ENCODE measurements at regions not wholly inside any gene's neighbourhood (a gene's known extent, or its start where the extent isn't known, plus 50 kb on each side); places are given as distances from the start of the nearest gene placed in this dataset.

DNA sequence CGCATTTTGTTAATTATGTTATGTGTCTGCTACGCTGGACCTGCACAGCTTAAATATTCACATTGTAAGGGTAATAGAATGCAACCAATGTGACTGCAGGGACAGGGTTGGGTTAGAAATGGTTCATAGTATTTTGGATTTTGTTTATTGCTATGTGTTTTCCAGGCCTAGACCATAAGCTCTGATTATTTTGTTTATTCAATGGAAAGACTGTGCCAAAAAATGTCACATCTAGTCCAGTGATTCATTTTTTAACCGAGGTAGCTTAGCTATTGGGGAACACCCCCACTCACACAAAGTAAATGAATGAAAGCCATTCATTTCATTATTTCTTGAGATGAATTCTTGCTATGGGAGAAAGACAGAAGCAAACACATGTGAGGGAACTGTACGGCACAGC lies 516.5 kb upstream of the ANKRD30A start:
- no peak overlapping the region for H3K4me3 ChIP-seq (ENCODE audit: low read length)
- H2AFZ ChIP-seq (ENCODE audit: low read length): no peak overlapping the region
- no peak overlapping the region for H3K4me2 ChIP-seq (ENCODE audit: low read depth, low read length)
- no peaks in the 10 kb centered on the region for H3K4me1 ChIP-seq (ENCODE audit: low read length)
- H3K36me3 ChIP-seq (replicated peaks; ENCODE audit: insufficient read depth, low read length): no peaks in the 10 kb centered on the region
- H3F3A ChIP-seq (ENCODE audit: insufficient read depth, low read length): no peaks in the 10 kb centered on the region
- no peaks in the 10 kb centered on the region for H3K9me3 ChIP-seq (replicated peaks; ENCODE audit: insufficient read depth, low read length)
- no peaks in the 10 kb centered on the region for H3K79me2 ChIP-seq (ENCODE audit: low read length)
- TF ChIP-seq EZH2 (optimal IDR thresholded peaks at IDR 0.05; ENCODE audit: low read depth, low read length) (no peak), EZH2phosphoT487 (IDR thresholded peaks at IDR 0.05; ENCODE audit: low read length) (no peak)
- TF ChIP-seq, protein P1, sequence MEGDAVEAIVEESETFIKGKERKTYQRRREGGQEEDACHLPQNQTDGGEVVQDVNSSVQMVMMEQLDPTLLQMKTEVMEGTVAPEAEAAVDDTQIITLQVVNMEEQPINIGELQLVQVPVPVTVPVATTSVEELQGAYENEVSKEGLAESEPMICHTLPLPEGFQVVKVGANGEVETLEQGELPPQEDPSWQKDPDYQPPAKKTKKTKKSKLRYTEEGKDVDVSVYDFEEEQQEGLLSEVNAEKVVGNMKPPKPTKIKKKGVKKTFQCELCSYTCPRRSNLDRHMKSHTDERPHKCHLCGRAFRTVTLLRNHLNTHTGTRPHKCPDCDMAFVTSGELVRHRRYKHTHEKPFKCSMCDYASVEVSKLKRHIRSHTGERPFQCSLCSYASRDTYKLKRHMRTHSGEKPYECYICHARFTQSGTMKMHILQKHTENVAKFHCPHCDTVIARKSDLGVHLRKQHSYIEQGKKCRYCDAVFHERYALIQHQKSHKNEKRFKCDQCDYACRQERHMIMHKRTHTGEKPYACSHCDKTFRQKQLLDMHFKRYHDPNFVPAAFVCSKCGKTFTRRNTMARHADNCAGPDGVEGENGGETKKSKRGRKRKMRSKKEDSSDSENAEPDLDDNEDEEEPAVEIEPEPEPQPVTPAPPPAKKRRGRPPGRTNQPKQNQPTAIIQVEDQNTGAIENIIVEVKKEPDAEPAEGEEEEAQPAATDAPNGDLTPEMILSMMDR (IDR thresholded peaks at IDR 0.05; ENCODE audit: low read length): no peak
- H4K20me1 ChIP-seq (ENCODE audit: insufficient read depth, low read length): no peaks in the 10 kb centered on the region
- H3K9ac ChIP-seq (ENCODE audit: low read length): no peak overlapping the region
- no peak for DNase-seq
- H3K27me3 ChIP-seq (replicated peaks; ENCODE audit: insufficient read depth, low read length): no peaks in the 10 kb centered on the region
- no peaks in the 10 kb centered on the region for H3K9me2 ChIP-seq (replicated peaks; ENCODE audit: insufficient read depth, low read length)
- H3K27ac ChIP-seq (ENCODE audit: low read length): no peak overlapping the region

DNA sequence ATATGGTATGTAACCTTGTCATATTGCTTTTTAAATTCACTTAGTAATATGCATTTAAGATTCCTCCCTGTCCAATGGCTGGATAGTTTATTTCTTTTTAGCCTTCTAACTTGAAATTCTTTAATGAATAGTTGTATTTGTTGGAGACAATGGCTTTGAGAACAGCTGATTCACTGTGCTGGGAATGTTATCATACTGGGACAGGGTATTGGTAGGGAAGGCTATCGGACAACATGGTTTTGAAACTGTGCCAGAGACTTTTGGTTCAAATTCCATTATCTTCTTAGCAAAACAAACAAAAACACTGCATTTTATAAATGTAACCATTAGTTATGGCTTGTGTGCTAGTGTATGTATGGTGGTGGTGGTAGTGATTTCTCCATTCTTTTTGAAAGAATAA lies 517.1 kb upstream of the ANKRD30A start:
- Histone ChIP-seq H3F3A (ENCODE audit: insufficient read depth, low read length) (no peaks in the 10 kb centered on the region), H3K79me2 (ENCODE audit: low read length) (no peaks in the 10 kb centered on the region), H3K4me3 (ENCODE audit: low read length) (no peak overlapping the region), H3K27me3 (replicated peaks; ENCODE audit: insufficient read depth, low read length) (no peaks in the 10 kb centered on the region), H3K36me3 (replicated peaks; ENCODE audit: insufficient read depth, low read length) (no peaks in the 10 kb centered on the region), H3K4me1 (ENCODE audit: low read length) (no peaks in the 10 kb centered on the region), H4K20me1 (ENCODE audit: insufficient read depth, low read length) (no peaks in the 10 kb centered on the region), H3K4me2 (ENCODE audit: low read depth, low read length) (no peak overlapping the region), H2AFZ (ENCODE audit: low read length) (no peak overlapping the region), H3K9me3 (replicated peaks; ENCODE audit: insufficient read depth, low read length) (no peaks in the 10 kb centered on the region), H3K9ac (ENCODE audit: low read length) (no peak overlapping the region), H3K27ac (ENCODE audit: low read length) (no peak overlapping the region), H3K9me2 (replicated peaks; ENCODE audit: insufficient read depth, low read length) (no peaks in the 10 kb centered on the region)
- TF ChIP-seq EZH2phosphoT487 (IDR thresholded peaks at IDR 0.05; ENCODE audit: low read length): no peak
- DNase-seq: no peak

DNA sequence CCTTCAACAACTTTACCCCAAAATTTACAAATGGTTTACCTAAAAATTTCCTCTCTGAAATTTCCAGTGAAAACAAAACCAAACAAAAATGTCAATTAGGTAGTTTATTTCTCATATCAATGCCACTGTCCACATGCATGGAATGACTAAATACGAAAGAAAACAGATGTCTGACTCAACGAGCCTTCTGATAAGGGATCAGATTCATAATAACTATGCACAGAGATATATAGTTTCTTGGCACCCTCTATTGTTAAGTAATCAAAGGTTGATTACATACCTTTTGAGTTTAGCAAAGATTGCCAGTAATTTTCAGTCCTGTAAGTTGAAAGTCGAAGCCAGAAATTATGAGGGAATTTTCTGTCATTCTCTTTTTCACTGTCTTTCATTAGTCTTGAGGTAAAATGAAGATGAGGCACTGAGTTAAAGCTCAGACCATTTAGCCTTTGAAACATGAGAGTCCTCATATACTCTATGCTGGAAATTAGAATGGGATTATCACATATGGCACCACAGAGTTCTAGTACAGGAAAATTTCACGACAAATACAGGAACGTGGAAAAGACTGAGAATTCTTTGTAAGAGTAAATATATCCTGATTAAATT lies 519.1 kb upstream of the ANKRD30A start:
- Histone ChIP-seq H3K27ac (ENCODE audit: low read length) (no peak overlapping the region), H3K4me1 (ENCODE audit: low read length) (no peaks in the 10 kb centered on the region)
- DNase-seq: no peak

DNA sequence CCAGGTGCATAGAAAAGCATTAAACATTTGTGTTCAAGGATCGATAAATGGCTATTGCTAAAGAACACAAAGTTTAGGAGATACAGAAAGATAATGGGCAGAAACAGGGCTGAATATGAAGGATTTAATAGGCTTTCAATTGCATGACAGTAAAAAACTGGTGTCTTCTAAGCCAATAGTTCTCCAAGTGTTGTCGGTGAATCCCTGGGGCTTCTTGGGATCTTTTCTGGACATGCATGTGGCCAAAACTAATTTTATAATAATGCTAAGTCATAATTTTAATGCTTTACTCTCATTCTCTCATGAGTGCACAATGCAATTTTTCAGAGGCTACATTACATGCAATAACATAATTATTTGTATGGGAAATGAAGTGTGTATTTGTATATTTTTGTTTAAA lies 521.1 kb upstream of the ANKRD30A start:
- H3K9me2 ChIP-seq (replicated peaks; ENCODE audit: insufficient read depth, low read length): no peaks in the 10 kb centered on the region
- H3K9ac ChIP-seq (ENCODE audit: low read length): no peak overlapping the region
- no peaks in the 10 kb centered on the region for H3F3A ChIP-seq (ENCODE audit: insufficient read depth, low read length)
- H3K4me3 ChIP-seq (ENCODE audit: low read length): no peak overlapping the region
- H3K79me2 ChIP-seq (ENCODE audit: low read length): no peaks in the 10 kb centered on the region
- no peaks in the 10 kb centered on the region for H3K4me1 ChIP-seq (ENCODE audit: low read length)
- no peaks in the 10 kb centered on the region for H3K27me3 ChIP-seq (replicated peaks; ENCODE audit: insufficient read depth, low read length)
- H2AFZ ChIP-seq (ENCODE audit: low read length): no peak overlapping the region
- no peak for TF ChIP-seq EZH2phosphoT487 (IDR thresholded peaks at IDR 0.05; ENCODE audit: low read length)
- no peak for TF ChIP-seq EZH2 (optimal IDR thresholded peaks at IDR 0.05; ENCODE audit: low read depth, low read length)
- TF ChIP-seq, protein P1 (IDR thresholded peaks at IDR 0.05; ENCODE audit: low read length): no peak
- H3K9me3 ChIP-seq (replicated peaks; ENCODE audit: insufficient read depth, low read length): no peaks in the 10 kb centered on the region
- H3K36me3 ChIP-seq (replicated peaks; ENCODE audit: insufficient read depth, low read length): no peaks in the 10 kb centered on the region
- DNase-seq: no peak
- H3K27ac ChIP-seq (ENCODE audit: low read length): no peak overlapping the region
- H3K4me2 ChIP-seq (ENCODE audit: low read depth, low read length): no peak overlapping the region
- no peaks in the 10 kb centered on the region for H4K20me1 ChIP-seq (ENCODE audit: insufficient read depth, low read length)

More for the DNA sequence above, 519.1 kb upstream of the ANKRD30A start:
- no peaks in the 10 kb centered on the region for H4K20me1 ChIP-seq (ENCODE audit: insufficient read depth, low read length)
- no peaks in the 10 kb centered on the region for H3K9me3 ChIP-seq (replicated peaks; ENCODE audit: insufficient read depth, low read length)
- no peaks in the 10 kb centered on the region for H3K79me2 ChIP-seq (ENCODE audit: low read length)
- no peaks in the 10 kb centered on the region for H3K36me3 ChIP-seq (replicated peaks; ENCODE audit: insufficient read depth, low read length)
- no peaks in the 10 kb centered on the region for H3K9me2 ChIP-seq (replicated peaks; ENCODE audit: insufficient read depth, low read length)
- no peaks in the 10 kb centered on the region for H3K27me3 ChIP-seq (replicated peaks; ENCODE audit: insufficient read depth, low read length)
- no peak overlapping the region for H3K4me2 ChIP-seq (ENCODE audit: low read depth, low read length)
- H3F3A ChIP-seq (ENCODE audit: insufficient read depth, low read length): no peaks in the 10 kb centered on the region
- TF ChIP-seq EZH2 (optimal IDR thresholded peaks at IDR 0.05; ENCODE audit: low read depth, low read length): no peak
- TF ChIP-seq, protein P1 (IDR thresholded peaks at IDR 0.05; ENCODE audit: low read length): no peak
- H2AFZ ChIP-seq (ENCODE audit: low read length): no peak overlapping the region
- no peak overlapping the region for H3K9ac ChIP-seq (ENCODE audit: low read length)
- H3K4me3 ChIP-seq (ENCODE audit: low read length): no peak overlapping the region

Measured in MM.1S (cell line).